Astrocyte of the spinal cord (primary cell): ENCODE measurements at regions not wholly inside any gene's neighbourhood (a gene's known extent, or its start where the extent isn't known, plus 50 kb on each side); places are given as distances from the start of the nearest gene placed in this dataset.

Experiments
- DNase-seq: peaks from one replicate; pipeline ENCODE4 v3.0.0; 2011; ENCODE audit warnings: low read depth, low spot score
- H3K4me3 ChIP-seq: 2 replicates; pipeline ENCODE4 v1.5.1; 2011; ENCODE audit warnings: low read depth, mild to moderate bottlenecking, low read length, moderate library complexity
- in situ Hi-C: cut with HindIII; loops from 2 replicates; pipeline ENCODE4 v1.10.0; 2017; ENCODE audit warnings: low sequenced_read_pairs
- TF ChIP-seq, protein P1 (sequence below): IDR thresholded peaks from 2 replicates; pipeline ENCODE4 v1.5.1; 2012; ENCODE audit warnings: low read depth, mild to moderate bottlenecking, low read length, inconsistent platforms

- TF ChIP-seq, protein P1, sequence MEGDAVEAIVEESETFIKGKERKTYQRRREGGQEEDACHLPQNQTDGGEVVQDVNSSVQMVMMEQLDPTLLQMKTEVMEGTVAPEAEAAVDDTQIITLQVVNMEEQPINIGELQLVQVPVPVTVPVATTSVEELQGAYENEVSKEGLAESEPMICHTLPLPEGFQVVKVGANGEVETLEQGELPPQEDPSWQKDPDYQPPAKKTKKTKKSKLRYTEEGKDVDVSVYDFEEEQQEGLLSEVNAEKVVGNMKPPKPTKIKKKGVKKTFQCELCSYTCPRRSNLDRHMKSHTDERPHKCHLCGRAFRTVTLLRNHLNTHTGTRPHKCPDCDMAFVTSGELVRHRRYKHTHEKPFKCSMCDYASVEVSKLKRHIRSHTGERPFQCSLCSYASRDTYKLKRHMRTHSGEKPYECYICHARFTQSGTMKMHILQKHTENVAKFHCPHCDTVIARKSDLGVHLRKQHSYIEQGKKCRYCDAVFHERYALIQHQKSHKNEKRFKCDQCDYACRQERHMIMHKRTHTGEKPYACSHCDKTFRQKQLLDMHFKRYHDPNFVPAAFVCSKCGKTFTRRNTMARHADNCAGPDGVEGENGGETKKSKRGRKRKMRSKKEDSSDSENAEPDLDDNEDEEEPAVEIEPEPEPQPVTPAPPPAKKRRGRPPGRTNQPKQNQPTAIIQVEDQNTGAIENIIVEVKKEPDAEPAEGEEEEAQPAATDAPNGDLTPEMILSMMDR = no peak
- no peak for DNase-seq
- no peak overlapping the region for H3K4me3 ChIP-seq
- in situ Hi-C loops = no loop called here
Observed at GRCh38 chr5:164798110-164798509, 1292.7 kb downstream of the MAT2B start.

DNA sequence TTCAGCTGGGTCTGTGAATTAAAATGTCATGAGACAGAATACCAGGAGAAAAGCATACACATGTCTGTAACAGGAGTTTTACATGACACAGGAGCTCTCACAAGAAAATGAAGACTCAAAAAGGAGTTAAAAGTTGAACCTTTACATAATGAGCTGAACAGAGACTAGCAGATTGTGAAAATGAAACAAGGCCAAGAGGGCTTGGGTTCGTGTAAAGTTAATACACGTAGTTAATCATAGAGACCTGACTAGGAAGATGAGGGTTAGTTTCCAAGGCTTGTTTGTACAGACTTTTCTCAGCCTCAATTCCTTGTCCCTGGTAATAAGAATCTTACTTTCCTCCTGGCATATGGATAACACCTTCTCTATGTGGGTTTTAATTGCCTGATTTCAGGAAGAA, 1294.0 kb downstream of the MAT2B start:
- in situ Hi-C loops = no loop called here
- TF ChIP-seq, protein P1 = no peak
- DNase-seq = no peak
- no peak overlapping the region for H3K4me3 ChIP-seq

- in situ Hi-C loops = no loop called here
- TF ChIP-seq, protein P1 = no peak
- no peak overlapping the region for H3K4me3 ChIP-seq
- DNase-seq = no peak
Observed at GRCh38 chr5:164801910-164802309, 1296.5 kb downstream of the MAT2B start.

- peak; percentile 1 for DNase-seq
- TF ChIP-seq, protein P1 = no peak
- in situ Hi-C loops = no loop called here
- no peak overlapping the region for H3K4me3 ChIP-seq
Observed at GRCh38 chr5:164809821-164810220, 1304.4 kb downstream of the MAT2B start.

- no peak overlapping the region for H3K4me3 ChIP-seq
- no peak for DNase-seq
- TF ChIP-seq, protein P1 = no peak
- in situ Hi-C loops = no loop called here
Observed at GRCh38 chr5:164818445-164818844, 1313.0 kb downstream of the MAT2B start.

- H3K4me3 ChIP-seq = no peak overlapping the region
- in situ Hi-C loops = no loop called here
- TF ChIP-seq, protein P1 = no peak
- DNase-seq = no peak
Observed at GRCh38 chr5:164824671-164825070, 1319.3 kb downstream of the MAT2B start.

GRCh38 chr5:164832516-164832915, 1327.1 kb downstream of the MAT2B start:
- in situ Hi-C loops = no loop called here
- TF ChIP-seq, protein P1 = no peak

More at GRCh38 chr5:164832516-164832915, 1327.1 kb downstream of the MAT2B start:
- H3K4me3 ChIP-seq = no peak overlapping the region
- DNase-seq = no peak
